AG04449 (cell line): ENCODE measurements at regions not wholly inside any gene's neighbourhood (a gene's known extent, or its start where the extent isn't known, plus 50 kb on each side); places are given as distances from the start of the nearest gene placed in this dataset.
"Not testable (repeated sequence)": the region's sequence is repeated elsewhere in the genome, so short reads cannot be mapped to it uniquely, and the experiment has no call there.

Experiments used
- CTCF ChIA-PET: fragments of 350-600 bp; formaldehyde crosslinking; extraction: SDS; loops from one replicate; lab custom pipeline; 2021; ENCODE audit warnings: antibody characterized with exemption; lab: Yijun Ruan, JAX
- POLR2A ChIA-PET: fragments of 400-600, 350-600 bp; formaldehyde crosslinking; extraction: SDS; loops from one replicate; lab custom pipeline; 2020; ENCODE audit warnings: antibody characterized with exemption, inconsistent platforms; lab: Yijun Ruan, JAX
- DNase-seq: peaks from one replicate; pipeline ENCODE4 v3.0.0-alpha.2; 2010; ENCODE audit warnings: low read depth, low spot score
- H3K4me3 ChIP-seq: 2 replicates; pipeline ENCODE4 v1.5.1; 2011; ENCODE audit warnings: low read depth, mild to moderate bottlenecking, control low read depth, low read length
- TF ChIP-seq, protein P1 (sequence below): IDR thresholded peaks from one replicate; pipeline ENCODE4 v1.5.1; 2011; ENCODE audit warnings: mild to moderate bottlenecking, moderate library complexity, low read length, control low read depth, inconsistent platforms; ENCODE audit not compliant: insufficient read depth; ENCODE audit errors: missing control alignments

GRCh38 chr2:184322615-184323014 is 275.7 kb upstream of the ZNF804A start:
- TF ChIP-seq, protein P1, sequence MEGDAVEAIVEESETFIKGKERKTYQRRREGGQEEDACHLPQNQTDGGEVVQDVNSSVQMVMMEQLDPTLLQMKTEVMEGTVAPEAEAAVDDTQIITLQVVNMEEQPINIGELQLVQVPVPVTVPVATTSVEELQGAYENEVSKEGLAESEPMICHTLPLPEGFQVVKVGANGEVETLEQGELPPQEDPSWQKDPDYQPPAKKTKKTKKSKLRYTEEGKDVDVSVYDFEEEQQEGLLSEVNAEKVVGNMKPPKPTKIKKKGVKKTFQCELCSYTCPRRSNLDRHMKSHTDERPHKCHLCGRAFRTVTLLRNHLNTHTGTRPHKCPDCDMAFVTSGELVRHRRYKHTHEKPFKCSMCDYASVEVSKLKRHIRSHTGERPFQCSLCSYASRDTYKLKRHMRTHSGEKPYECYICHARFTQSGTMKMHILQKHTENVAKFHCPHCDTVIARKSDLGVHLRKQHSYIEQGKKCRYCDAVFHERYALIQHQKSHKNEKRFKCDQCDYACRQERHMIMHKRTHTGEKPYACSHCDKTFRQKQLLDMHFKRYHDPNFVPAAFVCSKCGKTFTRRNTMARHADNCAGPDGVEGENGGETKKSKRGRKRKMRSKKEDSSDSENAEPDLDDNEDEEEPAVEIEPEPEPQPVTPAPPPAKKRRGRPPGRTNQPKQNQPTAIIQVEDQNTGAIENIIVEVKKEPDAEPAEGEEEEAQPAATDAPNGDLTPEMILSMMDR = no peak
- no peak overlapping the region for H3K4me3 ChIP-seq
- no peak for DNase-seq
- CTCF ChIA-PET = no interaction called here
- POLR2A ChIA-PET = no interaction called here

- no peak for DNase-seq
- TF ChIP-seq, protein P1 = no peak
- CTCF ChIA-PET = no interaction called here
- POLR2A ChIA-PET = no interaction called here
- no peak overlapping the region for H3K4me3 ChIP-seq
Observed at GRCh38 chr2:184326066-184326465, 272.3 kb upstream of the ZNF804A start.

DNA sequence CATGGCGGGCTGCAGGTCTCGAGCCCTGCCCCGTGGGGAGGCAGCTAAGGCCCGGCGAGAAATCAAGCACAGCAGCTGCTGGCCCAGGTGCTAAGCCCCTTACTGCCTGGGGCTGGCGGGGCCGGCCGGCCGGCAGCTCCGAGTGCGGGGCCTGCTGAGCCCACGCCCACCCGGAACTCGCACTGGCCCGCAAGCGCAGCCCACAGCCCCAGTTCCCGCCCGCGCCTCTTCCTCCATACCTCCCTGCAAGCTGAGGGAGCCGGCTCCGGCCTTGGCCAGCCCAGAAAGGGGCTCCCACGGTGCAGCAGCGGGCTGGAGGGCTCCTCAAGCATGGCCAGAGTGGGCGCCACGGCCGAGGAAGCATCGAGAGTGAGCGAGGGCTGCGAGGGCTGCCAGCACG is 270.5 kb upstream of the ZNF804A start:
- H3K4me3 ChIP-seq, DNase-seq, CTCF ChIA-PET, POLR2A ChIA-PET: not testable (repeated sequence)

DNA sequence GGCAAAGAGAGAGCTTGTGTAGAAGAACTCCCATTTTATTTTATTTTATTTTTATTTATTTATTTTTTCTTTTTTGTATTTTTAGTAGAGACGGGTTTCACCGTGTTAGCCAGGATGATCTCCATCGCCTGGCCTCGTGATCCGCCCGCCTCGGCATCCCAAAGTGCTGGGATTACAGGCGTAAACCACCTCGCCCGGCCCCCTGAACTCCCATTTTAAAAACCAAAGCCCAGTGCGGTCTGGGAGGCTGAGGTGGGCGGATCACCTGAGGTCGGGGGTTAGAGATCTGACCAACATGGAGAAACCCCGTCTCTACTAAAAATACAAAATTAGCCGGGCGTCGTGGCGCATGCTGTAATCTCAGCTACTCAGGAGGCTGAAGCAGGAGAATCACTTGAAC is 267.8 kb upstream of the ZNF804A start:
- H3K4me3 ChIP-seq, CTCF ChIA-PET, POLR2A ChIA-PET, DNase-seq: not testable (repeated sequence)

DNA sequence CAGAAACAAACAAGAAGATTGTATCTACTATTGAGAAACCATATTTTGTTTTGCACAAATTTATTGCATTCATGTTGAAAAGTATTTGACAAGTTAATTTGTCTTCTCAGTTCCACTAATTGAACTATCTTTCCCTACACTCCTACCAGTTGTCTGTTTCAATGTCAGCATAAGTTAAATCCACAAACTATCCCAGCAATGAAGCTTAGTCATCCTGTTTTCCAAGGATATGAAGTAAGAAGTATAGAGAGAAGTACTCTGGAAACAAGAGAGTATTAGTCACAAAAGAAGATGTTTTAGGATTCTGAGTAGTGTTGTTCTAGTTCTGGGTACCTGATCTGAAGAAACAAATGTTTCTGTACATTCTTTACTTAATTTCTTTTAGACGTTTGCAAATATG is 261.6 kb upstream of the ZNF804A start:
- ChIA-PET CTCF (no interaction called here), POLR2A (no interaction called here)
- no peak overlapping the region for H3K4me3 ChIP-seq
- DNase-seq = no peak
- TF ChIP-seq, protein P1 = no peak

DNA sequence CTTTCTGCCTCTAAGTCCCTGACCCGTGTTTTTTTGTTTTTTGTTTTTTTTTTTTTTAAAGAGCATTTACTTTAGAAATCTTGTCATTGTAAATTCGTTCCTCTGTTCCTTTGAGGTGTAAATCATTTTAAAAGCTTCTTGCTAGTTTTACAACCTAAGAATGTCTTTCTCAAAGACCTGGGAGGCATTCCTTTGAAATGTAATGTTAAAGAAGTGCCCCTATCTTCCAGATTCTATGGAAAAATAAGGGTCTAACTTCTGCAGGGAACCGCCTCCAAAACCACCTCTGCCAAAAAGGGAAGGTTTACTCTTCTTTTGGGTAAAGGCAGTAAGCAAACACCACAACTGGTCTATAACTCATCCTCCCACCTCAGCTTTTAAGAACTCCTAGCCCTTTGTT is 259.6 kb upstream of the ZNF804A start:
- TF ChIP-seq, protein P1 = no peak
- no peak overlapping the region for H3K4me3 ChIP-seq
- ChIA-PET POLR2A (no interaction called here), CTCF (no interaction called here)
- DNase-seq = no peak

DNA sequence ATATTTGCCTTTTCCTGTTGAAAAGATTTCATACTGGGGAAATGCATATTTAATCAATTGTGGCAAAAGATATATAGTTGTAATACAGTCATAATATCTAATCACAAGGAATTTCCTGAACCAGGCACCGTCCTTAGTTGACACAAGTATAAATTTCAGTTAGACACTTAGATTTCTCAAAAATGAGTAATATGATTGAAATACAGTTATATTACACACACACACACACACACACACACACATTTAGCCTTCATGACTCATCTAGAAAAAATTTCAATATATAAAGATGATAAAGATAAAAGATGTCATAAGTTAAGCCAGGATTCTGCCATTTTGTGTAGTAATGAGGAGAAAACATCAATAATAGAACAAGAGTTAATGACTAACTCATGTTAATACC is 258.4 kb upstream of the ZNF804A start:
- CTCF ChIA-PET = no interaction called here
- POLR2A ChIA-PET = no interaction called here
- DNase-seq = no peak
- H3K4me3 ChIP-seq = no peak overlapping the region
- TF ChIP-seq, protein P1 = no peak
